Testis (tissue), 2 donors: ENCODE measurements at regions not wholly inside any gene's neighbourhood (a gene's known extent, or its start where the extent isn't known, plus 50 kb on each side); places are given as distances from the start of the nearest gene placed in this dataset.

Source experiments
- DNase-seq: peaks from one replicate; pipeline ENCODE4 v3.0.0-alpha.2; 2019
- H3K27ac ChIP-seq, 2 donors: fragments of 200-600 bp; sonication (generic); one replicate each; pipeline ENCODE4 v1.5.1; 2019
- H3K27me3 ChIP-seq: fragments of 200-600 bp; sonication (generic); one replicate; pipeline ENCODE4 v1.5.1; 2019
- H3K36me3 ChIP-seq: fragments of 200-600 bp; sonication (generic); one replicate; pipeline ENCODE4 v1.5.1; 2017; ENCODE audit warnings: low read depth; ENCODE audit errors: missing control alignments
- H3K4me1 ChIP-seq: fragments of 200-600 bp; sonication (generic); one replicate; pipeline ENCODE4 v1.5.1; 2019
- H3K4me3 ChIP-seq, 2 donors: fragments of 200-600 bp; sonication (generic); one replicate each; pipeline ENCODE4 v1.5.1; 2017 to 2019
- H3K9me3 ChIP-seq: fragments of 200-600 bp; sonication (generic); one replicate; pipeline ENCODE4 v1.5.1; 2017
- CTCF ChIP-seq, 3 experiments: fragments of 450-650 bp in 2 of 3; fragments of 200-600 bp in 1 of 3; sonication (generic) in 1 of 3; IDR thresholded peaks; one replicate each; pipeline ENCODE4 v1.5.1; 2016 to 2019; ENCODE audit warnings: antibody characterized with exemption in 3 of 3, mild to moderate bottlenecking in 2 of 3, moderate library complexity in 1 of 3
- POLR2A ChIP-seq: fragments of 450-650 bp; IDR thresholded peaks from one replicate; pipeline ENCODE4 v1.6.1; 2017; ENCODE audit warnings: antibody characterized with exemption, mild to moderate bottlenecking, moderate library complexity
- WGBS, 2 donors: methylation state at CpG; one replicate each; pipeline ENCODE4 v1.1.5; 2018; 5-methylcytosine and 5-hydroxymethylcytosine counted together
- intact Hi-C: fragments of 100-400 bp; cut with DNase I; formaldehyde crosslinking; loops from one replicate; pipeline ENCODE4 v1.15.1; 2023; ENCODE audit warnings: low total_unique reads

DNA sequence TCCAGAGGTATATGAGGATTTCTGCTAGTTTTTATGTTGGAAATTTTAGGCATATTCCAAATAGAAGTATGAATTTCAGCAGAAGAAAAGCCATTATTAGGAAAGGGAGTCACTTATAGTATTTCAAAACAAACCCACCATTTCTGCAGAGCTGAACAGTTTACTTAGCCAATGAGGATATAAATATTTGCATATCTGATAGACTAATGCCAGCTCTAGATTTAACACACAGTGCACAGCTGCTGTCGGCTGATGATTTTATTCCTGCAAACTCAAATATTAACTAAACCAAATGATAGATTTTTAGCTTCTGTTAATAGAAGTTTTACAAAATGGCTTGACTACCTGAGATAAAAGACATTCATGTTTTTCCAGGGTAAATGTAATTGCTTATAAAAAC, 375.8 kb upstream of the FANCL start:
- Histone ChIP-seq H3K4me1 (no peaks in the 10 kb centered on the region), H3K4me3 (no peak overlapping the region), H3K36me3 (no peaks in the 10 kb centered on the region), H3K27ac (no peak overlapping the region), H3K9me3 (no peaks in the 10 kb centered on the region), H3K27me3 (no peaks in the 10 kb centered on the region)
- WGBS, 2 donors: 56 to 62% methylated on average over 1 of the region's 1 CpG
- intact Hi-C loops: no loop called here
- TF ChIP-seq CTCF (IDR thresholded peaks at IDR 0.05): no peak
- TF ChIP-seq POLR2A: no peak
- no peak for DNase-seq

GRCh38 chr2:58614219-58614618, 373.1 kb upstream of the FANCL start:
- no peak for TF ChIP-seq CTCF (IDR thresholded peaks at IDR 0.05)
- no peak for TF ChIP-seq POLR2A
- WGBS, 2 donors: 63 to 66% methylated on average over 2 of the region's 2 CpGs
- no peak overlapping the region for H3K27ac ChIP-seq
- H3K9me3 ChIP-seq: no peaks in the 10 kb centered on the region
- DNase-seq: no peak
- no peak overlapping the region for H3K4me3 ChIP-seq
- no peaks in the 10 kb centered on the region for H3K36me3 ChIP-seq
- H3K4me1 ChIP-seq: no peaks in the 10 kb centered on the region
- intact Hi-C loops: no loop called here
- H3K27me3 ChIP-seq: no peaks in the 10 kb centered on the region

- Histone ChIP-seq H3K4me1 (no peaks in the 10 kb centered on the region), H3K27ac (no peak overlapping the region), H3K27me3 (no peaks in the 10 kb centered on the region), H3K4me3 (no peak overlapping the region), H3K36me3 (no peaks in the 10 kb centered on the region), H3K9me3 (no peaks in the 10 kb centered on the region)
- no peak for TF ChIP-seq POLR2A
- no peak for TF ChIP-seq CTCF (IDR thresholded peaks at IDR 0.05)
- 81% methylated on average over 6 of the region's 6 CpGs for WGBS, 2 donors
- DNase-seq: no peak
- intact Hi-C loops: no loop called here
These were observed 371.8 kb upstream of the FANCL start for GRCh38 chr2:58612973-58613372.

GRCh38 chr2:58609326-58609725, 368.2 kb upstream of the FANCL start:
- Histone ChIP-seq H3K27ac (no peak overlapping the region), H3K27me3 (no peaks in the 10 kb centered on the region), H3K4me1 (no peaks in the 10 kb centered on the region), H3K36me3 (no peaks in the 10 kb centered on the region), H3K9me3 (no peaks in the 10 kb centered on the region), H3K4me3 (no peak overlapping the region)
- no peak for TF ChIP-seq CTCF (IDR thresholded peaks at IDR 0.05)
- no peak for TF ChIP-seq POLR2A
- no peak for DNase-seq
- intact Hi-C loops: no loop called here
- 79 to 90% methylated on average over 1 of the region's 1 CpG for WGBS, 2 donors

GRCh38 chr2:58608146-58608545, 367.0 kb upstream of the FANCL start:
- DNase-seq: no peak
- no peak for TF ChIP-seq POLR2A
- TF ChIP-seq CTCF (IDR thresholded peaks at IDR 0.05): no peak
- 57 to 61% methylated on average over 1 of the region's 1 CpG for WGBS, 2 donors
- H3K4me3 ChIP-seq: no peak overlapping the region
- H3K27ac ChIP-seq: no peak overlapping the region
- no peaks in the 10 kb centered on the region for H3K36me3 ChIP-seq
- H3K9me3 ChIP-seq: no peaks in the 10 kb centered on the region
- H3K27me3 ChIP-seq: no peaks in the 10 kb centered on the region
- no peaks in the 10 kb centered on the region for H3K4me1 ChIP-seq
- intact Hi-C loops: no loop called here
